ENCODE measurements at regions not wholly inside any gene's neighbourhood (a gene's known extent, or its start where the extent isn't known, plus 50 kb on each side); places are given as distances from the start of the nearest gene placed in this dataset.

DNA sequence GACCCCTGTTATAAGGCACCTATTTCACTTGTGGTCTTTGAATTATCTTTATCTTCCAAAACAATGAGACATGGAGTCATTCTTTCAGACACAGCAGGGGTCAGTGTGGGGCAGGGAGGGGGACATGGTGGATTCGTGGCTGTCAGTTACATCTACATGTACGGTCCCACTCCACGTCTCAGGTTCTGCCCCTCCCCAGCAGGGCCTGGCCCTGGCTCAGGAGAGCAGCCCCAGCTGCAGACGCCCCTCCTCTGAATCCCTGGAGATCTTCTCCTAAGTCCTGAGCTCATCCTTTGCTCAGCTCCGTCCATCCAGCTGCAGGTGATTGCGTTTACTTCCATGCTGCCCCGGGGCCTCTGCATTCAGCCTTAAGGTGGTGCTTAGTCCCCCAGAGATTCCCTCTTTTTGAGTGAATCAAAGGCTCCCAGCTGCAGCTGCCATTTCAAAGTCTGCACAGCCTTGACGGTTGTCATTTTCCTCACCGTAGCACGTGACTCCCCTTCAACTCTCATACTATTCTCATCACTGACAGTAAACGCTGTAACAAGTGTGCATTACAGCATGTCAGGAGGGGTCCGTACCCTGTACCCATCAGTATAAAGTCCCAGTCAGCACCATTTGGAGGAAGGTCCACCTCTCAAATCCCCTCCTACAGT is 113.4 kb upstream of the TCERG1L start (continued):
- TF ChIP-seq, protein P1, sequence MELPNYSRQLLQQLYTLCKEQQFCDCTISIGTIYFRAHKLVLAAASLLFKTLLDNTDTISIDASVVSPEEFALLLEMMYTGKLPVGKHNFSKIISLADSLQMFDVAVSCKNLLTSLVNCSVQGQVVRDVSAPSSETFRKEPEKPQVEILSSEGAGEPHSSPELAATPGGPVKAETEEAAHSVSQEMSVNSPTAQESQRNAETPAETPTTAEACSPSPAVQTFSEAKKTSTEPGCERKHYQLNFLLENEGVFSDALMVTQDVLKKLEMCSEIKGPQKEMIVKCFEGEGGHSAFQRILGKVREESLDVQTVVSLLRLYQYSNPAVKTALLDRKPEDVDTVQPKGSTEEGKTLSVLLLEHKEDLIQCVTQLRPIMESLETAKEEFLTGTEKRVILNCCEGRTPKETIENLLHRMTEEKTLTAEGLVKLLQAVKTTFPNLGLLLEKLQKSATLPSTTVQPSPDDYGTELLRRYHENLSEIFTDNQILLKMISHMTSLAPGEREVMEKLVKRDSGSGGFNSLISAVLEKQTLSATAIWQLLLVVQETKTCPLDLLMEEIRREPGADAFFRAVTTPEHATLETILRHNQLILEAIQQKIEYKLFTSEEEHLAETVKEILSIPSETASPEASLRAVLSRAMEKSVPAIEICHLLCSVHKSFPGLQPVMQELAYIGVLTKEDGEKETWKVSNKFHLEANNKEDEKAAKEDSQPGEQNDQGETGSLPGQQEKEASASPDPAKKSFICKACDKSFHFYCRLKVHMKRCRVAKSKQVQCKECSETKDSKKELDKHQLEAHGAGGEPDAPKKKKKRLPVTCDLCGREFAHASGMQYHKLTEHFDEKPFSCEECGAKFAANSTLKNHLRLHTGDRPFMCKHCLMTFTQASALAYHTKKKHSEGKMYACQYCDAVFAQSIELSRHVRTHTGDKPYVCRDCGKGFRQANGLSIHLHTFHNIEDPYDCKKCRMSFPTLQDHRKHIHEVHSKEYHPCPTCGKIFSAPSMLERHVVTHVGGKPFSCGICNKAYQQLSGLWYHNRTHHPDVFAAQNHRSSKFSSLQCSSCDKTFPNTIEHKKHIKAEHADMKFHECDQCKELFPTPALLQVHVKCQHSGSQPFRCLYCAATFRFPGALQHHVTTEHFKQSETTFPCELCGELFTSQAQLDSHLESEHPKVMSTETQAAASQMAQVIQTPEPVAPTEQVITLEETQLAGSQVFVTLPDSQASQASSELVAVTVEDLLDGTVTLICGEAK (IDR thresholded peaks at IDR 0.05), result no peak
- TF ChIP-seq, protein P1 (CRISPR knock-in tag; IDR thresholded peaks at IDR 0.05), result no peak
- TF ChIP-seq YY1 (IDR thresholded peaks at IDR 0.05; ENCODE audit: insufficient read depth, insufficient replicate concordance, low read depth, low read length) (no peak), GFI1 (CRISPR knock-in tag; IDR thresholded peaks at IDR 0.05; ENCODE audit: borderline replicate concordance) (no peak), GABPA (IDR thresholded peaks at IDR 0.05; ENCODE audit: low read depth, low read length) (no peak), GABPA (CRISPR knock-in tag; IDR thresholded peaks at IDR 0.05; ENCODE audit: low read depth) (no peak)
